Astrocyte (in vitro differentiated cells and primary cell): ENCODE measurements at regions not wholly inside any gene's neighbourhood (a gene's known extent, or its start where the extent isn't known, plus 50 kb on each side); places are given as distances from the start of the nearest gene placed in this dataset.

Experiments used
- CTCF ChIP-seq: IDR thresholded peaks from 2 replicates; pipeline ENCODE4 v1.5.1; 2011; ENCODE audit warnings: low read depth, mild to moderate bottlenecking, inconsistent platforms, low read length, moderate library complexity; ENCODE audit not compliant: insufficient read depth
- EZH2 ChIP-seq: IDR thresholded peaks from 2 replicates; pipeline ENCODE4 v1.6.1; 2012; ENCODE audit warnings: mild to moderate bottlenecking, low read length, inconsistent platforms; ENCODE audit not compliant: insufficient read depth

- no peak for TF ChIP-seq CTCF
- no peak for TF ChIP-seq EZH2
These were observed 364.6 kb downstream of the TLE4 start for GRCh38 chr9:79936336-79936735.
